AG10803 (cell line): ENCODE measurements at regions not wholly inside any gene's neighbourhood (a gene's known extent, or its start where the extent isn't known, plus 50 kb on each side); places are given as distances from the start of the nearest gene placed in this dataset.

Source experiments
- DNase-seq: peaks from one replicate; pipeline ENCODE4 v3.0.0; 2010; ENCODE audit warnings: low read depth
- H3K4me3 ChIP-seq: 2 replicates; pipeline ENCODE4 v1.5.1; 2011; ENCODE audit warnings: mild to moderate bottlenecking, low read length, control low read depth
- TF ChIP-seq, protein P1 (sequence below): conservative IDR thresholded peaks from 2 replicates; pipeline ENCODE4 v1.5.1; 2011; ENCODE audit warnings: mild to moderate bottlenecking, low read length, control low read depth, inconsistent platforms

DNA sequence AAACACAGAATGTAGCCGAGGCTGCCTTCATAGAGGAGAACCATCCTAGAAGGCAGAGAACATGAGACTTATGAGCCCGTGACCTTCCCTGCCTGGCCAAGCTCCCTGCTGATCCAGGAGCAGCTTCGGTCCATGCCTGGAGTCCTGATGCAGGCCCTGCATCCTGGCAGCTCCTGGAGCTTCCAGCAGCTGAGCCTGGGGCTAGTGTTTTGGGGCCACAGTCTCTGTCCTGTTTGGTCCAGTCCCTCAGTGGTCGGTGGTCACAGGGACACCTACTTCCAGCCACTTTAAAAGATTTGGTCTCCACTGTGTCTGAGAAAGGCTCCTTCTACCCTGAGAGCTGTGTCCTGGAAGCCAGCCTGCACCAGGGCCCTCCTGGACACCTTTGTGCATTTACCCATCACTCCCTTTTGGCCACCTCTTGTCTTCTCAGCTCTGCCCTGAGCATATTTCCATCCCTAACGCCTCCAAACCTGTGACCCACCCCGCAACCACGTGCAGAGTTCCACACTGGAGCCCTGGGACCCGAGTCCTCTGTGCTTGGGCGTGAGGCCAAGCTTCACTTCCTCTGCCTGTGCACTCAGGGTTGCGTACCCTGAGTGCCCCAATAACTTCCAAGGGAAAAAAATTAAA is 315.2 kb upstream of the ZNF32 start:
- no peak overlapping the region for H3K4me3 ChIP-seq
- DNase-seq: no peak

DNA sequence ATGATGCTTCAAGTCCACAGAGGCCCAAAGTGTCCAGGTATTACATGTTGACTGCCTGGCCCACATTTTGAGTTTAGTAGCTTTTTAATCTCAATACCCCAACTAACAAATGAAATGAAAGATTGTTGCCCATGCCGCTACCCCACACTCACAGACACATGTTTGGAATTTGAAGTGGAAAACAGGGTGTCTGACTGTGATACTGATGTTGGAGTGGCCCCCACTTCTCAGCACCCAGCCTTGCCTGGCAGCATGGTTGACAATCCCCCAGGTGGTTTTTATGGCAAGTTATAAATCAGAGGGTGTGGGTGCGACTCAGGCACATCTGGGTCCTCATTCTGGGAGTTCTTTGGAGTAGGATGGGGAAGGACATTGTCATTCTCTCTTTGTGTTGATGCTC is 314.7 kb upstream of the ZNF32 start:
- TF ChIP-seq, protein P1, sequence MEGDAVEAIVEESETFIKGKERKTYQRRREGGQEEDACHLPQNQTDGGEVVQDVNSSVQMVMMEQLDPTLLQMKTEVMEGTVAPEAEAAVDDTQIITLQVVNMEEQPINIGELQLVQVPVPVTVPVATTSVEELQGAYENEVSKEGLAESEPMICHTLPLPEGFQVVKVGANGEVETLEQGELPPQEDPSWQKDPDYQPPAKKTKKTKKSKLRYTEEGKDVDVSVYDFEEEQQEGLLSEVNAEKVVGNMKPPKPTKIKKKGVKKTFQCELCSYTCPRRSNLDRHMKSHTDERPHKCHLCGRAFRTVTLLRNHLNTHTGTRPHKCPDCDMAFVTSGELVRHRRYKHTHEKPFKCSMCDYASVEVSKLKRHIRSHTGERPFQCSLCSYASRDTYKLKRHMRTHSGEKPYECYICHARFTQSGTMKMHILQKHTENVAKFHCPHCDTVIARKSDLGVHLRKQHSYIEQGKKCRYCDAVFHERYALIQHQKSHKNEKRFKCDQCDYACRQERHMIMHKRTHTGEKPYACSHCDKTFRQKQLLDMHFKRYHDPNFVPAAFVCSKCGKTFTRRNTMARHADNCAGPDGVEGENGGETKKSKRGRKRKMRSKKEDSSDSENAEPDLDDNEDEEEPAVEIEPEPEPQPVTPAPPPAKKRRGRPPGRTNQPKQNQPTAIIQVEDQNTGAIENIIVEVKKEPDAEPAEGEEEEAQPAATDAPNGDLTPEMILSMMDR: no peak
- H3K4me3 ChIP-seq: no peak overlapping the region
- DNase-seq: no peak

More for the DNA sequence above, 315.2 kb upstream of the ZNF32 start:
- TF ChIP-seq, protein P1: no peak

DNA sequence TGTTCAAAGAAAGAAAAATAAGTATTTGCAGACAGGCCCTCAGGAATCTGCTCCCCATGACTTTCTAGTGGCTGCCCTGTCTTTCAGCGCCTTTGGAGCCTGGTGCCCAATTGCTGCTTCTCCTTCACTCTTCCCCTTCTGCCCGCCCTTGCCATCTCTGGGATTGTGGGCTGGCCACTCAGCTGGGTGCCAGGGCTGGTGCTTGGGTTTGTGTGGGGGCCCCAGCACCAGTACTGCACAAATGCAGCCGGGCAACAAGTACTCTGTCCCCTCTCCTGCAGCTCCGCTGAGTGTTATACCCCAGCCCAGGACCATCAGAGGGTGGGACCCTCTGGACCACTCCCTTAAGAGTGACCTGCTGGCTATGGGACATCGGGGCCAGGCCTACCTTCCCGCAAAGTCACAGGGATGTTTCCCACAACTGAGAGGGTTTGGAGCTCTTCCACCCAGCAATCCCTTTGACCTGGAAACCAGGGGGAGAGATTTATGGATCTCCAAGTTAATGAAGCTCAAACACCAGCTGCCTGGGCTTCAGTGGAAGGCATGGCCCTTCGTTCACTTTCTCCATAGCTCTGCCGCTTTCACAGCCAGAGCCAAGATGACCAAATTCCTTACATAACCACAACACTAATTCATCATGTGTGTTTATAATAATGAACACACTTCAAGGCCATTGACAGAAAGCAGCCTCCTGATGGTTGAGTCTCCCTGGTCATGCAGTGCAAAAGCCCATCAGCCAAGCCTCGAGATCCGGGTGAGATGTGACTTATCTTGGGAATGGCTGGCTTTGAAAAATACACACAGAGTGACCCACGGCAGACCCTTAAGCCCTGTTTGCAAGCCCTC is 313.9 kb upstream of the ZNF32 start:
- DNase-seq: peak; percentile 86
- TF ChIP-seq, protein P1: no peak
- H3K4me3 ChIP-seq: no peak overlapping the region

DNA sequence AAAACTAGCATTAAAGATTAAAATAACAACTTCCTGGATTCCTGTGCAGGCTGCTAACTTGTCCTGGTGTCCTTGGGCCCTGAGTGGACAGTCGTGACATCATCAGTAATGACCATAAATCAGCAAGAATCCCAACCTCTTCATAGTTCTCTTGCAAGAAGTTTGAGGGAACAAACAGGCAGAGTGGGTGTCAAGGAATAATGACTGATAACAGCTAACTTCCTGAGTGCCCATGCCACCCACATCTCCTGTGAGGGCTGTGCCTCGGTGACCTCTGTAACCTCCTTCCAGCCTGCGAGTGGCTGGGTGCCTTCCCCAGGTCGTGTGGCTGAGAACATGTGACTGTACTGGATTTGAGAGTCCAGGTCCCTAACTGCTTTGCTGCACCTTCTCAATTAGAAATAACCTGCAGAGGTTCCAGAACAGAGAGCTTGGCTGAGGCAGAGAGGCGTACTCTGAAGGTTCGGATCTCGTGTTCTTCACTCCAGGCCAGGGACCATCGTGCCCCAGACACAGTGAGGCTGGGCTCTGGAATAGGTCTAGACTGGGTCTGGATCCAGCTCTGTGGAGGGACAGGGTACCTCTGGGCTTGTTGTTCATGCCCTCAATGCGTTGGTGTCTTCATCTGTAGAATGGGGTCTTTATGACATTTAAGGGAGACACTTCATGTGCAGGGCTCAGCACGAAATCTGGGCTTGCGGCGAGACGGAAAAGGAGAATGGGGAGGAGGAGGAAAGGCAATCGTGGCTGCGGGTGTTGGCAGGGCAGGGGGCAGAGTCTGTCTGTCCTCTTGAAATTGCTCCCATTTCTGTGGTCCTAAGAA is 313.1 kb upstream of the ZNF32 start:
- TF ChIP-seq, protein P1: no peak
- no peak for DNase-seq
- no peak overlapping the region for H3K4me3 ChIP-seq

DNA sequence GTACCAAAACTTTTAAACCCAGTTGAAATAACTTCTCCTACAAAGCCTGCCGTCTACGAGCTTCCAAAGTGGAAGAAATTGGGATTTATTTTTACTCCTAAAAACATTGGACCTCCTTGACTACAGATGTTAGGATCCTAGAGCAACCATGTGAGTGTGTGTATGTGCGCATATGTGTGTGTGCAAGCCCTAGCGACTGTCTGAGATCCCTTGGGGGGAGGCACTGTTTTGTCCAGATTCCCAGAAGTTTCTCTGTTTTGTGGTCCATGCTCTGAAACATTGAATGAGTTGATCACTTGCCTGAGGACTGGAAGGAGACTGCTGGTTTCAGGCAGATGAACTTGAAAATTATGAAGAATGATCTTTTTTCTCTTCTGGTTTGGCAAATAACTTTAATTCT is 312.3 kb upstream of the ZNF32 start:
- TF ChIP-seq, protein P1: no peak
- DNase-seq: no peak
- no peak overlapping the region for H3K4me3 ChIP-seq

DNA sequence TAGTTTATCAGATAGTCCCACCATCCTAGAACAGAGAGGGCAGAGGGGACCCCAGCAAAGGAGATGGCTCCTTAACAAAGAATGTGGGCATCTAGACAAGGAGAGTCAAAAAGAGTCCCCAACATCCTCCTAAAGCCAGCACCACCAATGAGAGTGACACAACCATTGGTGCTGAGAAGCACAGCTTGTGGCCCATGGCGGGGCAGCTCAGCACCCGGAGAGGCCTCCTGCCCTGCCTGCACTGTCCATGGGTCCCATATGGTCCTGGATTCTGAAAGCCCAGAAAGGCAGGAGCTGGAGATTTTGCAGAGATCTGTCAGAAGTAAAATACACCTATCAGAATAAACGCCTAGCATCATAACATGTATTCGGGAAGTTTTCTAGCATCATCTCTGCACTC is 311.8 kb upstream of the ZNF32 start:
- H3K4me3 ChIP-seq: no peak overlapping the region
- DNase-seq: no peak
- TF ChIP-seq, protein P1: no peak
